ENCODE measurements at regions not wholly inside any gene's neighbourhood (a gene's known extent, or its start where the extent isn't known, plus 50 kb on each side); places are given as distances from the start of the nearest gene placed in this dataset.

DNA sequence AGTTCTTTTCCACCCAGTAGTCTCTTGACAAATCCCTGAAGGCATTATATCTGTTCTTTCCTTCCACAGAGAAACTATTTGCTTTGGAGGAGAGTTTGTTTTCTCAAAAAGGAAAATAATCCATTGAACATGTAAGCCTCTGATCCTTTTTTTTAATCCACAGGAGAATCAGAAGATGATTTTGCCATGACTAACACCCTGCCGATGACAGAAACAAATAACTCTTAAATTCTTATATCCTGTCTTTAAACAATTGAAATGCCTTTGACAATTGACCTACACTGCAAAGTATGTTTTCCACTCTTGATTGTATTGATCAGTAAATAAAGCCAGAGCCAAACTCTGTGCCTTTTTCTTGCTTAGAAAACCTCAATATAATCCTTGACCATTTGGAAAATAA lies 666.4 kb upstream of the CTNND2 start:
- Histone ChIP-seq H3K9me2 (replicated peaks; ENCODE audit: insufficient read depth) (no peaks in the 10 kb centered on the region), H3K79me2 (no peaks in the 10 kb centered on the region), H2AFZ (no peak overlapping the region), H3K27me3 (no peaks in the 10 kb centered on the region), H3K36me3 (replicated peaks; ENCODE audit: insufficient read depth, low read depth) (no peaks in the 10 kb centered on the region), H3K4me1 (ENCODE audit: insufficient read depth) (no peaks in the 10 kb centered on the region), H3K9me3 (ENCODE audit: low read depth) (no peaks in the 10 kb centered on the region), H3K4me2 (no peak overlapping the region), H3K27ac (no peak overlapping the region), H4K20me1 (ENCODE audit: insufficient read depth, poor library complexity, severe bottlenecking) (no peaks in the 10 kb centered on the region), H3K4me3 (no peak overlapping the region)
- WGBS (ENCODE audit: low lambda C conversion rate, missing lambda C conversion rate) = 77% methylated on average over 1 of the region's 1 CpG
- no peak for DNase-seq (ENCODE audit: low spot score)
- TF ChIP-seq EZH2phosphoT487 (IDR thresholded peaks at IDR 0.05; ENCODE audit: low read depth, severe bottlenecking, unreplicated experiment) = no peak
- no peak for TF ChIP-seq EZH2 (IDR thresholded peaks at IDR 0.05; ENCODE audit: borderline replicate concordance)
- TF ChIP-seq CTCF (IDR thresholded peaks at IDR 0.05; ENCODE audit: poor library complexity) = no peak

- no peaks in the 10 kb centered on the region for H4K20me1 ChIP-seq (ENCODE audit: insufficient read depth, poor library complexity, severe bottlenecking)
- 95% methylated on average over 1 of the region's 1 CpG for WGBS (ENCODE audit: low lambda C conversion rate, missing lambda C conversion rate)
- TF ChIP-seq CTCF (IDR thresholded peaks at IDR 0.05; ENCODE audit: poor library complexity) (no peak), EZH2 (IDR thresholded peaks at IDR 0.05; ENCODE audit: borderline replicate concordance) (no peak), EZH2phosphoT487 (IDR thresholded peaks at IDR 0.05; ENCODE audit: low read depth, severe bottlenecking, unreplicated experiment) (no peak)
These were observed 662.2 kb upstream of the CTNND2 start for GRCh38 chr5:12566441-12566840.

GRCh38 chr5:12557012-12557411 lies 652.8 kb upstream of the CTNND2 start:
- Histone ChIP-seq H3K36me3 (replicated peaks; ENCODE audit: insufficient read depth, low read depth) (no peaks in the 10 kb centered on the region), H3K27me3 (no peaks in the 10 kb centered on the region), H3K79me2 (no peaks in the 10 kb centered on the region), H3K9me3 (ENCODE audit: low read depth) (no peaks in the 10 kb centered on the region), H3K27ac (no peak overlapping the region), H4K20me1 (ENCODE audit: insufficient read depth, poor library complexity, severe bottlenecking) (no peaks in the 10 kb centered on the region), H3K9me2 (replicated peaks; ENCODE audit: insufficient read depth) (no peaks in the 10 kb centered on the region), H3K4me3 (no peak overlapping the region), H2AFZ (no peak overlapping the region), H3K4me1 (ENCODE audit: insufficient read depth) (no peaks in the 10 kb centered on the region), H3K4me2 (no peak overlapping the region)
- 84% methylated on average over 2 of the region's 2 CpGs for WGBS (ENCODE audit: low lambda C conversion rate, missing lambda C conversion rate)
- no peak for TF ChIP-seq CTCF (IDR thresholded peaks at IDR 0.05; ENCODE audit: poor library complexity)
- TF ChIP-seq EZH2phosphoT487 (IDR thresholded peaks at IDR 0.05; ENCODE audit: low read depth, severe bottlenecking, unreplicated experiment) = no peak
- TF ChIP-seq EZH2 (IDR thresholded peaks at IDR 0.05; ENCODE audit: borderline replicate concordance) = no peak
- no peak for DNase-seq (ENCODE audit: low spot score)

More at GRCh38 chr5:12566441-12566840, 662.2 kb upstream of the CTNND2 start:
- Histone ChIP-seq H3K79me2 (no peaks in the 10 kb centered on the region), H3K4me2 (no peak overlapping the region), H3K4me3 (no peak overlapping the region), H3K4me1 (ENCODE audit: insufficient read depth) (no peaks in the 10 kb centered on the region), H3K36me3 (replicated peaks; ENCODE audit: insufficient read depth, low read depth) (no peaks in the 10 kb centered on the region), H3K27me3 (no peaks in the 10 kb centered on the region), H3K9me3 (ENCODE audit: low read depth) (no peaks in the 10 kb centered on the region), H3K27ac (no peak overlapping the region), H2AFZ (no peak overlapping the region), H3K9me2 (replicated peaks; ENCODE audit: insufficient read depth) (no peaks in the 10 kb centered on the region)
- DNase-seq (ENCODE audit: low spot score) = no peak

GRCh38 chr5:12526113-12526512 lies 621.9 kb upstream of the CTNND2 start:
- H2AFZ ChIP-seq = no peak overlapping the region

More at GRCh38 chr5:12526113-12526512, 621.9 kb upstream of the CTNND2 start:
- no peaks in the 10 kb centered on the region for H3K27me3 ChIP-seq
- H3K9me2 ChIP-seq (replicated peaks; ENCODE audit: insufficient read depth) = no peaks in the 10 kb centered on the region
- no peak overlapping the region for H3K4me2 ChIP-seq
- WGBS (ENCODE audit: low lambda C conversion rate, missing lambda C conversion rate) = 85% methylated on average over 1 of the region's 1 CpG
- no peak for DNase-seq (ENCODE audit: low spot score)
- H3K79me2 ChIP-seq = no peaks in the 10 kb centered on the region
- H3K9me3 ChIP-seq (ENCODE audit: low read depth) = no peaks in the 10 kb centered on the region
- H4K20me1 ChIP-seq (ENCODE audit: insufficient read depth, poor library complexity, severe bottlenecking) = no peaks in the 10 kb centered on the region
- H3K27ac ChIP-seq = no peak overlapping the region
- H3K4me1 ChIP-seq (ENCODE audit: insufficient read depth) = no peaks in the 10 kb centered on the region
- TF ChIP-seq CTCF (IDR thresholded peaks at IDR 0.05; ENCODE audit: poor library complexity) = no peak
- TF ChIP-seq EZH2 (IDR thresholded peaks at IDR 0.05; ENCODE audit: borderline replicate concordance) = no peak
- no peak for TF ChIP-seq EZH2phosphoT487 (IDR thresholded peaks at IDR 0.05; ENCODE audit: low read depth, severe bottlenecking, unreplicated experiment)
- no peaks in the 10 kb centered on the region for H3K36me3 ChIP-seq (replicated peaks; ENCODE audit: insufficient read depth, low read depth)
- no peak overlapping the region for H3K4me3 ChIP-seq

Measured in hepatocyte (in vitro differentiated cells).